HepG2 (cell line): ENCODE measurements at regions not wholly inside any gene's neighbourhood (a gene's known extent, or its start where the extent isn't known, plus 50 kb on each side); places are given as distances from the start of the nearest gene placed in this dataset.

Experiments
- EP300 ChIP-seq, 3 experiments: sonication (generic) in 1 of 3; formaldehyde crosslinking in 1 of 3; IDR thresholded peaks; 2 replicates each; pipeline versions ENCODE4 v1.5.1 to v1.6.1; 2011 to 2020; ENCODE audit warnings: low read depth in 2 of 3, low read length in 2 of 3, borderline replicate concordance in 1 of 3, improper control_type of control experiment in 1 of 3, mild to moderate bottlenecking in 1 of 3, missing genetic modification reagents in 1 of 3, moderate library complexity in 1 of 3
- MAX ChIP-seq: IDR thresholded peaks from 2 replicates; pipeline ENCODE4 v1.6.1; 2012; ENCODE audit warnings: inconsistent platforms
- RNF2 ChIP-seq: fragments of 450-650 bp; conservative IDR thresholded peaks from 2 replicates; pipeline ENCODE4 v1.6.1; 2016; ENCODE audit warnings: low read depth
- ZBTB40 ChIP-seq, 2 experiments: fragments of 450-650 bp in 1 of 2; sonication (generic) in 1 of 2; formaldehyde crosslinking in 1 of 2; IDR thresholded peaks; 2 replicates each; pipeline versions ENCODE4 v1.6.1 to v1.8.0; 2016 to 2022; ENCODE audit warnings: antibody characterized with exemption in 1 of 2, mild to moderate bottlenecking in 1 of 2, missing genetic modification reagents in 1 of 2
- ZFP62 ChIP-seq: sonication (generic); formaldehyde crosslinking; IDR thresholded peaks from 2 replicates; pipeline ENCODE4 v1.4.0; 2020; ENCODE audit warnings: missing genetic modification reagents
- TF ChIP-seq, protein P1 (sequence below): sonication (generic); formaldehyde crosslinking; IDR thresholded peaks from 2 replicates; pipeline ENCODE4 v1.5.0; 2020; ENCODE audit warnings: mild to moderate bottlenecking, missing genetic modification reagents, moderate library complexity
- TF ChIP-seq, protein P2 (sequence below): sonication (generic); formaldehyde crosslinking; IDR thresholded peaks from 2 replicates; pipeline ENCODE4 v1.5.0; 2020; ENCODE audit warnings: mild to moderate bottlenecking, missing genetic modification reagents

DNA sequence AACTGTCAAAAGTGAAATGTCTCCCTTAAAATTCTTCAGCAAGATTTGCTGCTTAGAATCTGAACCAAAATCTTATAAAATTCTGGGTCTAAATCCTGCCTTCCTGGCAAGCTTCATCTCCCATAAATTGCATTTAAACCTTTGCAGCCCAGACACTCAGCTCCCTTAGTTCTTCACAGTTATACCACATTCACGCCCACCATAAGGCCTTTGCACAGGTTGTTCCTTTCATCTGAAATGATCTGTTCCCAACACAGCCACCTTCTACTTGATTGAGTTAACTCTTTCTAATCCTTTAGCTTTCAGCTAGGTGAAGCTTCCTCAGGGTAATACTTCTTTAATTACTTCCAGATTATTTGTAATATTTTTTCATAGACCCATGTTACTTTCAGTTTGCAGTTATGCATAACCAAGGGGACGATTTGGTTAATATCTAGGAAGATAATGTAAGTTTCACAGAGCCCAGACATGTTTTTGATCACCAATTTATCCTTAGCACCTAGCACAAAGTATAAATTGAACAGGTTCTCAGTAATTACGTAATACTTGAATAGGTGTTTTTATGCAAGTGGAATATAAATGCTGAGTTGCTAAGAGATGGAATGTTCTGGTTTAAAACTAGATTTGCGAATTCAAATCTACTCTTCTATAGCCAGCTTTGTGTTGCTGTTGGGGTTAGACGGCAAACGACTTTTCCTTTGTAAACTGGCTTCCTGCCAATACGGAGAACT is 779.7 kb upstream of the PKDCC start:
- TF ChIP-seq ZBTB40 (IDR thresholded peaks at IDR 0.05) (no peak), ZBTB40 (CRISPR knock-in tag; IDR thresholded peaks at IDR 0.05) (no peak), RNF2 (no peak), EP300 (IDR thresholded peaks at IDR 0.05; ENCODE audit: low read depth in 2 of 2, low read length in 2 of 2) (no peak), EP300 (CRISPR knock-in tag; IDR thresholded peaks at IDR 0.05; ENCODE audit: borderline replicate concordance) (no peak), MAX (no peak), ZFP62 (CRISPR knock-in tag) (no peak)
- TF ChIP-seq, protein P1, sequence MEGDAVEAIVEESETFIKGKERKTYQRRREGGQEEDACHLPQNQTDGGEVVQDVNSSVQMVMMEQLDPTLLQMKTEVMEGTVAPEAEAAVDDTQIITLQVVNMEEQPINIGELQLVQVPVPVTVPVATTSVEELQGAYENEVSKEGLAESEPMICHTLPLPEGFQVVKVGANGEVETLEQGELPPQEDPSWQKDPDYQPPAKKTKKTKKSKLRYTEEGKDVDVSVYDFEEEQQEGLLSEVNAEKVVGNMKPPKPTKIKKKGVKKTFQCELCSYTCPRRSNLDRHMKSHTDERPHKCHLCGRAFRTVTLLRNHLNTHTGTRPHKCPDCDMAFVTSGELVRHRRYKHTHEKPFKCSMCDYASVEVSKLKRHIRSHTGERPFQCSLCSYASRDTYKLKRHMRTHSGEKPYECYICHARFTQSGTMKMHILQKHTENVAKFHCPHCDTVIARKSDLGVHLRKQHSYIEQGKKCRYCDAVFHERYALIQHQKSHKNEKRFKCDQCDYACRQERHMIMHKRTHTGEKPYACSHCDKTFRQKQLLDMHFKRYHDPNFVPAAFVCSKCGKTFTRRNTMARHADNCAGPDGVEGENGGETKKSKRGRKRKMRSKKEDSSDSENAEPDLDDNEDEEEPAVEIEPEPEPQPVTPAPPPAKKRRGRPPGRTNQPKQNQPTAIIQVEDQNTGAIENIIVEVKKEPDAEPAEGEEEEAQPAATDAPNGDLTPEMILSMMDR (CRISPR knock-in tag), result no peak
- TF ChIP-seq, protein P2, sequence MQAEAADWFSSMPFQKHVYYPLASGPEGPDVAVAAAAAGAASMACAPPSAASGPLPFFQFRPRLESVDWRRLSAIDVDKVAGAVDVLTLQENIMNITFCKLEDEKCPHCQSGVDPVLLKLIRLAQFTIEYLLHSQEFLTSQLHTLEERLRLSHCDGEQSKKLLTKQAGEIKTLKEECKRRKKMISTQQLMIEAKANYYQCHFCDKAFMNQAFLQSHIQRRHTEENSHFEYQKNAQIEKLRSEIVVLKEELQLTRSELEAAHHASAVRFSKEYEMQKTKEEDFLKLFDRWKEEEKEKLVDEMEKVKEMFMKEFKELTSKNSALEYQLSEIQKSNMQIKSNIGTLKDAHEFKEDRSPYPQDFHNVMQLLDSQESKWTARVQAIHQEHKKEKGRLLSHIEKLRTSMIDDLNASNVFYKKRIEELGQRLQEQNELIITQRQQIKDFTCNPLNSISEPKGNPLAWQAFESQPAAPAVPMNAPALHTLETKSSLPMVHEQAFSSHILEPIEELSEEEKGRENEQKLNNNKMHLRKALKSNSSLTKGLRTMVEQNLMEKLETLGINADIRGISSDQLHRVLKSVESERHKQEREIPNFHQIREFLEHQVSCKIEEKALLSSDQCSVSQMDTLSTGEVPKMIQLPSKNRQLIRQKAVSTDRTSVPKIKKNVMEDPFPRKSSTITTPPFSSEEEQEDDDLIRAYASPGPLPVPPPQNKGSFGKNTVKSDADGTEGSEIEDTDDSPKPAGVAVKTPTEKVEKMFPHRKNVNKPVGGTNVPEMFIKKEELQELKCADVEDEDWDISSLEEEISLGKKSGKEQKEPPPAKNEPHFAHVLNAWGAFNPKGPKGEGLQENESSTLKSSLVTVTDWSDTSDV, result no peak
